ENCODE measurements at regions not wholly inside any gene's neighbourhood (a gene's known extent, or its start where the extent isn't known, plus 50 kb on each side); places are given as distances from the start of the nearest gene placed in this dataset.

DNA sequence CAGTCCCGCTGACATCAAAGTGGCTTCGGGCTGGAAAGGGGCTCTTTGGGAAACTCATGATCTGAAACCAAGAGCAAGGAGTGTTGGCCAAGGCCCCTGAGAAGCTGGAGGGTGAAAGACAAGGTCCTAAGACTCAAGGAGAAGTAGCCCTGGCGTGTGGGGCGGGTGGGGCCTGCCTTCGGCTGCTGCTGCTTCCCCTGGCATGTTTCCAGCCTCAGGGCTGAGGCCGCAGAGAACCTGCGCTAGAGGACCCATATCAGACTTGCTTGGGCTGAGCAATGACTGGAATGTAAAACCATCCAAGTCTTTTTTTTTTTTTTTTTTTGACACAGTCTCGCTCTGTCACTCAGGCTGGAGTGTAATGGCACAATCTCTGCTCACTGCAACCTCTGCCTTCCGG is 67.5 kb upstream of the GCSH start:
- H3K4me1 ChIP-seq (ENCODE audit: control insufficient read depth, insufficient read depth, low read length): no peaks in the 10 kb centered on the region
- no peaks in the 10 kb centered on the region for H3K9me3 ChIP-seq (ENCODE audit: control insufficient read depth, insufficient read depth, low read depth, low read length)
- in situ Hi-C loops (cut with HindIII; ENCODE audit: low pct_unique_long_range_greater_than_20kb, low sequenced_read_pairs): no loop called here
- ChIA-PET CTCF (interaction anchor here (0.7 kb wide), 1 partner anchor 30 kb away, joined by 4 read pairs; no protein-coding TSS in a partner anchor), POLR2A (no interaction called here)
- TF ChIP-seq TCF7L2 (IDR thresholded peaks at IDR 0.05; ENCODE audit: low read depth, low read length) (no peak), REST (IDR thresholded peaks at IDR 0.05; ENCODE audit: insufficient read depth in 1 of 2, low read depth in 2 of 2, low read length in 1 of 2) (no peak), POLR2AphosphoS5 (IDR thresholded peaks at IDR 0.05; ENCODE audit: low read depth, low read length) (no peak), SIN3A (IDR thresholded peaks at IDR 0.05; ENCODE audit: borderline replicate concordance, insufficient read depth, low read depth, low read length) (no peak)
- TF ChIP-seq, protein P1, sequence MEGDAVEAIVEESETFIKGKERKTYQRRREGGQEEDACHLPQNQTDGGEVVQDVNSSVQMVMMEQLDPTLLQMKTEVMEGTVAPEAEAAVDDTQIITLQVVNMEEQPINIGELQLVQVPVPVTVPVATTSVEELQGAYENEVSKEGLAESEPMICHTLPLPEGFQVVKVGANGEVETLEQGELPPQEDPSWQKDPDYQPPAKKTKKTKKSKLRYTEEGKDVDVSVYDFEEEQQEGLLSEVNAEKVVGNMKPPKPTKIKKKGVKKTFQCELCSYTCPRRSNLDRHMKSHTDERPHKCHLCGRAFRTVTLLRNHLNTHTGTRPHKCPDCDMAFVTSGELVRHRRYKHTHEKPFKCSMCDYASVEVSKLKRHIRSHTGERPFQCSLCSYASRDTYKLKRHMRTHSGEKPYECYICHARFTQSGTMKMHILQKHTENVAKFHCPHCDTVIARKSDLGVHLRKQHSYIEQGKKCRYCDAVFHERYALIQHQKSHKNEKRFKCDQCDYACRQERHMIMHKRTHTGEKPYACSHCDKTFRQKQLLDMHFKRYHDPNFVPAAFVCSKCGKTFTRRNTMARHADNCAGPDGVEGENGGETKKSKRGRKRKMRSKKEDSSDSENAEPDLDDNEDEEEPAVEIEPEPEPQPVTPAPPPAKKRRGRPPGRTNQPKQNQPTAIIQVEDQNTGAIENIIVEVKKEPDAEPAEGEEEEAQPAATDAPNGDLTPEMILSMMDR (IDR thresholded peaks at IDR 0.05): no peak
- DNase-seq (ENCODE audit: low read depth, low spot score) (no peak), ATAC-seq (no peak)
- no TSS peak for BruUV-seq (replicated peaks)
- H3K4me3 ChIP-seq (ENCODE audit: low read depth in 2 of 2, low read length in 2 of 2): no peak overlapping the region
- no peaks in the 10 kb centered on the region for H3K36me3 ChIP-seq (ENCODE audit: control insufficient read depth, insufficient read depth, low read length)
- H3K27ac ChIP-seq (ENCODE audit: low read length): no peak overlapping the region
- H3K27me3 ChIP-seq (ENCODE audit: control insufficient read depth, insufficient read depth, low read length): no peaks in the 10 kb centered on the region
- intact Hi-C loops (cut with micrococcal nuclease; ENCODE audit: unreplicated experiment): no loop called here

- POLR2A ChIA-PET: no interaction called here
- no peak for ATAC-seq
- TF ChIP-seq TCF7L2 (IDR thresholded peaks at IDR 0.05; ENCODE audit: low read depth, low read length): no peak
- no peak for TF ChIP-seq REST (IDR thresholded peaks at IDR 0.05; ENCODE audit: insufficient read depth in 1 of 2, low read depth in 2 of 2, low read length in 1 of 2)
- TF ChIP-seq SIN3A (IDR thresholded peaks at IDR 0.05; ENCODE audit: borderline replicate concordance, insufficient read depth, low read depth, low read length): no peak
- TF ChIP-seq POLR2AphosphoS5 (IDR thresholded peaks at IDR 0.05; ENCODE audit: low read depth, low read length): no peak
- TF ChIP-seq, protein P1 (IDR thresholded peaks at IDR 0.05): no peak
- intact Hi-C loops (cut with micrococcal nuclease; ENCODE audit: unreplicated experiment): no loop called here
- H3K9me3 ChIP-seq (ENCODE audit: control insufficient read depth, insufficient read depth, low read depth, low read length): no peaks in the 10 kb centered on the region
- no peaks in the 10 kb centered on the region for H3K36me3 ChIP-seq (ENCODE audit: control insufficient read depth, insufficient read depth, low read length)
- CTCF ChIA-PET: no interaction called here
- in situ Hi-C loops (cut with HindIII; ENCODE audit: low pct_unique_long_range_greater_than_20kb, low sequenced_read_pairs): no loop called here
- H3K27ac ChIP-seq (ENCODE audit: low read length): no peak overlapping the region
- no peaks in the 10 kb centered on the region for H3K27me3 ChIP-seq (ENCODE audit: control insufficient read depth, insufficient read depth, low read length)
- no peaks in the 10 kb centered on the region for H3K4me1 ChIP-seq (ENCODE audit: control insufficient read depth, insufficient read depth, low read length)
- DNase-seq (ENCODE audit: low read depth, low spot score): no peak
- no peak overlapping the region for H3K4me3 ChIP-seq (ENCODE audit: low read depth in 2 of 2, low read length in 2 of 2)
- BruUV-seq (replicated peaks): no TSS peak
These were observed 62.8 kb upstream of the GCSH start for GRCh38 chr16:81158964-81159363.
